ENCODE measurements at regions not wholly inside any gene's neighbourhood (a gene's known extent, or its start where the extent isn't known, plus 50 kb on each side); places are given as distances from the start of the nearest gene placed in this dataset.

DNA sequence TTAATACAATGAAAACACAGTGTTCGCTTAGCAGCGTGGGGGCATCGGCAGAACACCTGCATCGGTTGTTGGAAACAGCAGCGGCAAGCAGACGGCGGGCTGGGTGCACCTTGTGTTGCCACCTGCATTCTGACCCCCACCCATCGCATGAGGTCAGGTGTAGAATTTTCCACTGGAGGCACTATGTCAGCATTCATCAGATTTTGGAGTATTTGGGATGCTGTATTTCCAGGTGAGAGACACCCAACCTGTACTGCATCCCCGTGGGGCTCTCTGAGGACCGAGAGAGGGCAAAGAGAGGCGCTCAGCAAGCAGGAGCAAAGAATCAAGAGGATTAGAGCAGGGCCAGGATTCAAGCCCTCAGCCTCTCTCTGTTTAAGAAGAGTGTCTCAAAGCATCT is 116.4 kb upstream of the MGMT start:
- ATAC-seq (no peak), DNase-seq (no peak)
- no peak overlapping the region for H3K27ac ChIP-seq
- no peak overlapping the region for H3K4me3 ChIP-seq
- no peak for TF ChIP-seq POLR2A (IDR thresholded peaks at IDR 0.05)
- TF ChIP-seq, protein P1, sequence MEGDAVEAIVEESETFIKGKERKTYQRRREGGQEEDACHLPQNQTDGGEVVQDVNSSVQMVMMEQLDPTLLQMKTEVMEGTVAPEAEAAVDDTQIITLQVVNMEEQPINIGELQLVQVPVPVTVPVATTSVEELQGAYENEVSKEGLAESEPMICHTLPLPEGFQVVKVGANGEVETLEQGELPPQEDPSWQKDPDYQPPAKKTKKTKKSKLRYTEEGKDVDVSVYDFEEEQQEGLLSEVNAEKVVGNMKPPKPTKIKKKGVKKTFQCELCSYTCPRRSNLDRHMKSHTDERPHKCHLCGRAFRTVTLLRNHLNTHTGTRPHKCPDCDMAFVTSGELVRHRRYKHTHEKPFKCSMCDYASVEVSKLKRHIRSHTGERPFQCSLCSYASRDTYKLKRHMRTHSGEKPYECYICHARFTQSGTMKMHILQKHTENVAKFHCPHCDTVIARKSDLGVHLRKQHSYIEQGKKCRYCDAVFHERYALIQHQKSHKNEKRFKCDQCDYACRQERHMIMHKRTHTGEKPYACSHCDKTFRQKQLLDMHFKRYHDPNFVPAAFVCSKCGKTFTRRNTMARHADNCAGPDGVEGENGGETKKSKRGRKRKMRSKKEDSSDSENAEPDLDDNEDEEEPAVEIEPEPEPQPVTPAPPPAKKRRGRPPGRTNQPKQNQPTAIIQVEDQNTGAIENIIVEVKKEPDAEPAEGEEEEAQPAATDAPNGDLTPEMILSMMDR (IDR thresholded peaks at IDR 0.05) = no peak
- 86 to 90% (median 88%) methylated on average over 11 of the region's 11 CpGs for WGBS, 4 donors
- peaks cover 0 to 13% (median under 1%) of the 10 kb centered on the region in 12 donors for H3K9me3 ChIP-seq
- intact Hi-C loops (cut with DNase I) = no loop called here
- no peaks in the 10 kb centered on the region for H3K4me1 ChIP-seq
- no peaks in the 10 kb centered on the region for H3K36me3 ChIP-seq
- H3K27me3 ChIP-seq = no peaks in the 10 kb centered on the region

DNA sequence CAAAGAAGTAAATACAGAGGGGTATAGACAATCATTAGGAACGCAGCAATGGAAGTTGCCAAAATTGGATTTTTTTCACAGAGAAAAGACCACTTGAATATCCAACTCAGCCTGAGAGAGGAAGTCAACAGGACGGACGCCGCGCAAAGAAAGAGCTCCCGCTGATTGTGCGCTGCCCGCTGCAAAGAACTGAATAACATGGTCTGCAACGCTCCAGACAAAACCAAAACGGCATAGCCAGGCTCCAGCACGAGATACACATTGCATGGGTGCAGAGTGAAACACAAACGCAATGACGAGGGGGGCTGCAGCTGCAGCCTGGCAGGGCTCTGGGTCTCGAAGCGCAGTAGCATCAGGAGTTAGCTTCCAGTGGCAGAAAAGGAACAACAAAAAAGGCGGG is 113.9 kb upstream of the MGMT start:
- TF ChIP-seq, protein P1 (IDR thresholded peaks at IDR 0.05) = no peak
- TF ChIP-seq POLR2A (IDR thresholded peaks at IDR 0.05) = no peak
- no peaks in the 10 kb centered on the region for H3K27me3 ChIP-seq
- intact Hi-C loops (cut with DNase I) = no loop called here
- no peaks in the 10 kb centered on the region for H3K4me1 ChIP-seq
- DNase-seq (no peak), ATAC-seq (no peak)
- no peaks in the 10 kb centered on the region for H3K36me3 ChIP-seq
- H3K9me3 ChIP-seq = peaks cover 0 to 33% (median 6%) of the 10 kb centered on the region in 12 donors
- no peak overlapping the region for H3K27ac ChIP-seq
- no peak overlapping the region for H3K4me3 ChIP-seq
- WGBS, 4 donors = 93 to 94% (median 94%) methylated on average over 16 of the region's 16 CpGs

DNA sequence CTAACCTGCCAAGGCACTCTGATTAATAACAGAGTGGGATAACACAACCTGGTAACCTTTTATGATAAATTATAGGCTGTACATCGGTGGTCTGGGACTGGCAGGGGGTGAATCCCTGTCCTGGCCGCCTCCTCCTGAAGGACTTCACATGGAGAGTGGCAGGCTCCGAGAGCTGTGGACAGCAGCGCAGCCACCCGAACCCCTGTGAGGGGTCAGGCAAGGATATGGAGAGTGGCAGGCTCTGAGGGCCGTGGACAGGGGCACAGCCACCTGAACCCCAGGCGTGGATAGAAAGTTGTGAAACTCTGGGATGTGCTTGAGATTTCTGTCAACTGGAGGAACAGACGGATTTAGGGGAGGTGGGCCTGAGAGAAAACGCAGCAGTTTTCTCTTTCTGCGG is 107.0 kb upstream of the MGMT start:
- no peak for DNase-seq
- no peak overlapping the region for H3K27ac ChIP-seq
- H3K36me3 ChIP-seq = no peaks in the 10 kb centered on the region
- no peaks in the 10 kb centered on the region for H3K4me1 ChIP-seq
- intact Hi-C loops (cut with DNase I) = no loop called here
- no peak for ATAC-seq
- TF ChIP-seq, protein P1 (IDR thresholded peaks at IDR 0.05) = no peak
- no peak for TF ChIP-seq POLR2A (IDR thresholded peaks at IDR 0.05)
- peaks cover 0 to 2% (median 0%) of the 10 kb centered on the region in 9 donors for H3K27me3 ChIP-seq
- WGBS, 4 donors = 87 to 94% (median 89%) methylated on average over 10 of the region's 10 CpGs
- peaks cover 0 to 27% (median 6%) of the 10 kb centered on the region in 12 donors for H3K9me3 ChIP-seq
- no peak overlapping the region for H3K4me3 ChIP-seq

DNA sequence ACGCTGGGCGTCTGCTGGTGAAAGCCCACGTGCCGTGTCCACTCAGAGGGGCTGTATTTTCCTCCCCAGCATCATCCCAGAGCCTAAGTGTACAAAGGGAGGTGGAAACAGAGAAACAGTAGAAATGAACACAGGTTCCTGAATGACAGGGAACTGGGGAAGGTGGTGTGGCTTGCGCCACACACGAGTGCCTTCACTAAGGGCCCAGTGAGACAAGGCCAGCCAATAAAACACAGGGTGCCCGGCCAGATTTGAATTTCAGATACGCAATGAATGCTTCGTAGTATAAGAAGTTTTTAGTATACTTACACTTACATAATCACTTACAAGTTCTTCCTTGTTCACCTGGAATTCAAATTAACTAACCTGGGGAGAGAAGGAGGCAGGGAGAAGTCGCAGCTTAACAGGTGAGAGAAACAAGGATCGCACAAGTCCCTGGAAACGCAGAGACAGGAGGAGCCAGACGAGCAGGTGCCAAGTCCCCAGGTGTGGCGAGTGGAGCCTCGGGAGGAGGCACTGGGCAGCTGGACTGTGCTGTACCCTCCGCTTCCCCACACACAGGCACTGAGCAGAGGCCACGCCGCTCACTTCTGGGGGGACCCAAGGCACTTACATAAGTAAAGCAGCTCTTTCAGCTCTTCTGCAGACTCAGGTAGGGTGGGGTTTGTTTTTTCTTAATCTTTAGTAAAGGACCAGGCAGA is 105.2 kb upstream of the MGMT start:
- intact Hi-C loops (cut with DNase I) = no loop called here
- 90 to 93% (median 92%) methylated on average over 18 of the region's 18 CpGs for WGBS, 4 donors
- no peak for ATAC-seq

More for the DNA sequence above, 105.2 kb upstream of the MGMT start:
- Histone ChIP-seq H3K27ac (no peak overlapping the region), H3K9me3 (peaks cover 0 to 9% (median under 1%) of the 10 kb centered on the region in 12 donors), H3K27me3 (peaks cover 0 to 2% (median 0%) of the 10 kb centered on the region in 9 donors), H3K4me1 (no peaks in the 10 kb centered on the region), H3K36me3 (no peaks in the 10 kb centered on the region), H3K4me3 (no peak overlapping the region)
- TF ChIP-seq POLR2A (IDR thresholded peaks at IDR 0.05) = no peak
- TF ChIP-seq, protein P1 (IDR thresholded peaks at IDR 0.05) = no peak
- DNase-seq = no peak
